ENCODE measurements at regions not wholly inside any gene's neighbourhood (a gene's known extent, or its start where the extent isn't known, plus 50 kb on each side); places are given as distances from the start of the nearest gene placed in this dataset.

- Mint-ChIP-seq H3K27ac (peak overlapping the region; percentile 14), H3K27me3 (ENCODE audit: low read depth) (no peaks in the 10 kb centered on the region), H3K36me3 (peaks cover 5% of the 10 kb centered on the region), H3K4me3 (no peak overlapping the region), H3K4me1 (peaks cover 44% of the 10 kb centered on the region), H3K9me3 (peaks cover 17% of the 10 kb centered on the region)
- no peak for DNase-seq (ENCODE audit: low spot score in 2 of 2, unreplicated experiment in 2 of 2)
- no peak for TF ChIP-seq CTCF (IDR thresholded peaks at IDR 0.05; ENCODE audit: unreplicated experiment)
Observed at GRCh38 chr9:82492274-82492673, 503.7 kb downstream of the SPATA31D1 start.

GRCh38 chr9:82495884-82496777 is 507.6 kb downstream of the SPATA31D1 start:
- peaks cover 17% of the 10 kb centered on the region for H3K9me3 Mint-ChIP-seq
- peaks cover 5% of the 10 kb centered on the region for H3K36me3 Mint-ChIP-seq
- no peak overlapping the region for H3K4me3 Mint-ChIP-seq
- H3K4me1 Mint-ChIP-seq = peaks cover 15% of the 10 kb centered on the region
- no peak for DNase-seq (ENCODE audit: low spot score in 2 of 2, unreplicated experiment in 2 of 2)
- no peak overlapping the region for H3K27ac Mint-ChIP-seq
- no peaks in the 10 kb centered on the region for H3K27me3 Mint-ChIP-seq (ENCODE audit: low read depth)
- no peak for TF ChIP-seq CTCF (IDR thresholded peaks at IDR 0.05; ENCODE audit: unreplicated experiment)

GRCh38 chr9:82498541-82499317 is 510.2 kb downstream of the SPATA31D1 start:
- H3K4me1 Mint-ChIP-seq = no peaks in the 10 kb centered on the region
- no peak for DNase-seq (ENCODE audit: low spot score in 2 of 2, unreplicated experiment in 2 of 2)

GRCh38 chr9:82499337-82499736 is 510.8 kb downstream of the SPATA31D1 start:
- Mint-ChIP-seq H3K4me1 (no peaks in the 10 kb centered on the region), H3K27me3 (ENCODE audit: low read depth) (no peaks in the 10 kb centered on the region), H3K27ac (peak overlapping the region; percentile 13), H3K4me3 (no peak overlapping the region), H3K36me3 (peaks cover 10% of the 10 kb centered on the region), H3K9me3 (peaks cover 42% of the 10 kb centered on the region)
- no peak for DNase-seq (ENCODE audit: low spot score in 2 of 2, unreplicated experiment in 2 of 2)
- TF ChIP-seq CTCF (IDR thresholded peaks at IDR 0.05; ENCODE audit: unreplicated experiment) = no peak

More at GRCh38 chr9:82498541-82499317, 510.2 kb downstream of the SPATA31D1 start:
- H3K36me3 Mint-ChIP-seq = peaks cover 10% of the 10 kb centered on the region
- H3K9me3 Mint-ChIP-seq = peaks cover 38% of the 10 kb centered on the region
- no peak for TF ChIP-seq CTCF (IDR thresholded peaks at IDR 0.05; ENCODE audit: unreplicated experiment)
- no peak overlapping the region for H3K4me3 Mint-ChIP-seq
- H3K27ac Mint-ChIP-seq = peak overlapping the region; percentile 13
- H3K27me3 Mint-ChIP-seq (ENCODE audit: low read depth) = no peaks in the 10 kb centered on the region

- Mint-ChIP-seq H3K27ac (no peak overlapping the region), H3K4me3 (no peak overlapping the region), H3K4me1 (no peaks in the 10 kb centered on the region), H3K9me3 (peaks cover 75% of the 10 kb centered on the region), H3K36me3 (peaks cover 28% of the 10 kb centered on the region), H3K27me3 (ENCODE audit: low read depth) (no peaks in the 10 kb centered on the region)
- no peak for TF ChIP-seq CTCF (IDR thresholded peaks at IDR 0.05; ENCODE audit: unreplicated experiment)
- no peak for DNase-seq (ENCODE audit: low spot score in 2 of 2, unreplicated experiment in 2 of 2)
Observed at GRCh38 chr9:82504620-82505019, 516.0 kb downstream of the SPATA31D1 start.

All from mesothelial cell of epicardium (in vitro differentiated cells).